ENCODE measurements at regions not wholly inside any gene's neighbourhood (a gene's known extent, or its start where the extent isn't known, plus 50 kb on each side); places are given as distances from the start of the nearest gene placed in this dataset.
"Not testable (repeated sequence)": the region's sequence is repeated elsewhere in the genome, so short reads cannot be mapped to it uniquely, and the experiment has no call there.

DNA sequence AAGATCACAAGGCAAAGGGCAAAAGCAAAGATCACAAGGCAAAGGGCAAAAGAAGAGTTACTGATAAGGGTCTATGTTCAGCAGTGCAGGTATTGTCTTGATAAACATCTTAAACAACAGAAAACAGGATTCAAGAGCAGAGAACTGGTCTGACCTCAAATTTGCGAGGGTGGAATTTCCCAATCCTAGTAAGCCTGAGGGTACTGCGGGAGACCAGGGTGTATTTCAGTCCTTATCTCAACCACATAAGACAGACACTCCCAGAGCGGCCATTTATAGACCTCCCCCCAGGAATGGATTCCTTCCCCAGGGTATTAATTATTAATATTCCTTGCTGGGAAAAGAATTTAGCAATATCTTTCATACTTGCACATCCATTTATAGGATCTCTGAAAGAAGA lies 575.3 kb upstream of the MAN1A1 start:
- DNase-seq: not testable (repeated sequence)

- DNase-seq: no peak
Observed at GRCh38 chr6:119922814-119923213, 573.3 kb upstream of the MAN1A1 start.

- no peak for DNase-seq
Observed at GRCh38 chr6:119921491-119922010, 572.0 kb upstream of the MAN1A1 start.

DNA sequence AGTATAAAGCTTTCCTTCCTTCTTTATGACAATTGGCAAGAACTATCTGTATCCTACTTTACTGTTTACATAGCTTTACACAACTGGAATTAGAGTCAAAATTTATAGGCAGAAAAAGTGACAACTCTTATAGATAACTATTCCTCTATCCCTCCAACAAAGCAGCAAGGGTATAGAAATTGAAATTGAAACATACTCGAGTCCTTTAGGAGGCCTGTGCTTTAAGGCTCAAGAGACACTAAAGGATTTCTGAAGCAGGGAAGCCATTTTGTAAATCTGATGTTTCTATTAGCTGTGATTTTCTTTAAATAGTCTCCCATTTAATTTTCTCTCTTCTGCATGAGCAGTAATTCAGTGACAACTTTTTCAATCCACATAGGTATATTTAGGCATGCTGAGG lies 567.6 kb upstream of the MAN1A1 start:
- no peak for DNase-seq

- no peak for DNase-seq
Observed at GRCh38 chr6:119915971-119916370, 566.4 kb upstream of the MAN1A1 start.

DNA sequence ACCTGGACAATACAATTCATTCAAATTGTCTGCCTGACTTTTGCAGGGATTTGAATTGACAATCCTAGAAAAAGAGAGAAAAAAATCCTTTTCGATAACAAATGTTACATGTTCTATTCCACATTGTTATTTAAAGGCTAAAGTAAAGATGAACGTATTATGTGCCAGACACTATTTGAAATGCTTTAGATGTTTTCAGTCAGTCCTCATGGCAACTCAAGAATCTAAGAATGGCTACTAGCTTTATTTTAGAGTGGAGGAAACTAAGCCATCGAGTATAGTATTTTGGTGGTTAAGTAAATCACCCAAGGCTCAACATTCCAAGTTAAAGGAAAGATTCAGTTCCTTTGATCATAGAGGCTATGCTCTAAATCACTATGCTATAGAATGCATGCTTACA lies 558.6 kb upstream of the MAN1A1 start:
- no peak for DNase-seq

GRCh38 chr6:119902681-119903080 lies 553.1 kb upstream of the MAN1A1 start:
- DNase-seq: no peak

- no peak for DNase-seq
Observed at GRCh38 chr6:119896806-119897205, 547.2 kb upstream of the MAN1A1 start.

- DNase-seq: no peak
Observed at GRCh38 chr6:119895626-119896025, 546.1 kb upstream of the MAN1A1 start.

DNA sequence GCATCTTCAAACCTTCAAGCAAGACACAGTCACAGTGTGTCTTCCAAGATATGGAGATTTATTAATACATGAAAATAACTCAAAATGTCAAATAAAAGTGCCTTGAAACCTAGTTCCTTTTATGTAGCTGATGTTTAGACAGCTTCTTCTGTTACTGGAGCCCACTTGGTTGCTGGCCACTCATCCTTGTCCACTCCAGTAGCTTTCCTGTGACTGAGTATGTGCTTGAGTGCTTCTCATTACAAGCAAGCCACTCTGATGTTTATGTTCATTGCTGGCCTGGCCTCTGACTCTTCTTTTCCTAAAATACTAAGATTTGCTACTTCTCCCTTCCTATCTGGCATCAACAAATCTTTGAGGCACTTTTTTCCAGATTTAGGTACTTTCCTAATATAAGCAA lies 545.2 kb upstream of the MAN1A1 start:
- DNase-seq: no peak

DNA sequence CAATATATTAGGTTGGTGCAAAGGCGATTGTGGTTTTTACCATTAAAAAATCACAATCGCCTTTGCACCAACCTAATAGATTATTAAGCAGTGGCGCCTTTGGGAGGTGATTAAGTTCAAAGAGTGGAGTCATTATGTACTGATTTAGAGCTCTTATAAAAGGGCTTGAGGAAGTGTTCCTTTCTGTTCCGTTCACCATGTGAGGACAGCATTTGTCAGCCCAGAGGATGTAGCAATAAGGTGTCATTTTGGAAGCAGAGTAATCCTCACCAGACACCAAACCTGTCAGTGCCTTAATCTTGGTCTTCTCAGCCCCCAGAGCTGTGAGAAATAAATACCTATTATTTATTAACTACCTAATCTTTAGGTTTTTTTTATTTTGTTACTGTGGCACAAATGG lies 542.1 kb upstream of the MAN1A1 start:
- no peak for DNase-seq

GRCh38 chr6:119891206-119891605 lies 541.6 kb upstream of the MAN1A1 start:
- DNase-seq: no peak

GRCh38 chr6:119890470-119890869 lies 540.9 kb upstream of the MAN1A1 start:
- DNase-seq: no peak

- no peak for DNase-seq
Observed at GRCh38 chr6:119887666-119888065, 538.1 kb upstream of the MAN1A1 start.

- no peak for DNase-seq
Observed at GRCh38 chr6:119881416-119881815, 531.9 kb upstream of the MAN1A1 start.

GRCh38 chr6:119880840-119881239 lies 531.3 kb upstream of the MAN1A1 start:
- DNase-seq: no peak

- DNase-seq: no peak
Observed at GRCh38 chr6:119879731-119880130, 530.2 kb upstream of the MAN1A1 start.

GRCh38 chr6:119874381-119874780 lies 524.8 kb upstream of the MAN1A1 start:
- no peak for DNase-seq

- DNase-seq: no peak
Observed at GRCh38 chr6:119873107-119873506, 523.5 kb upstream of the MAN1A1 start.

GRCh38 chr6:119871520-119871919 lies 522.0 kb upstream of the MAN1A1 start:
- DNase-seq: no peak

GRCh38 chr6:119865466-119866350 lies 516.1 kb upstream of the MAN1A1 start:
- DNase-seq: no peak

DNA sequence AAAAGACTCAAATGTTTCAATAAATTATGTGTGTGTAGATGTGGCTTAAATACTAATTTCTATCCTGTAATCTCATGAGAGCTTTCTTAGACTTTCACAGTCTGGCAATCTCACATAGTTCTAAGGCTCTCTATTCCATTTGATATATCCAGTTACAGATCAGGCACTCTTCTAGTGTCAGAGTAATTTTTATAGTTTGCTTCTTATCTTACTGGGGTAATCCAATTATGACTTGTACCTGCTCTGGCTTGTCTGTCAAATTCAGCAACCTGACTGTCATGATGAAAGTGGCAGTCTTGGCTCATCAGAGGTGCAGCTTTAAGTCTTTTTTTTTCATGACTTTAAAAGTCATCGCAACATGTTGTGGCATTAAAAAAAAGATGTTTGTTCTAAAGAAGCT lies 513.2 kb upstream of the MAN1A1 start:
- DNase-seq: no peak

DNA sequence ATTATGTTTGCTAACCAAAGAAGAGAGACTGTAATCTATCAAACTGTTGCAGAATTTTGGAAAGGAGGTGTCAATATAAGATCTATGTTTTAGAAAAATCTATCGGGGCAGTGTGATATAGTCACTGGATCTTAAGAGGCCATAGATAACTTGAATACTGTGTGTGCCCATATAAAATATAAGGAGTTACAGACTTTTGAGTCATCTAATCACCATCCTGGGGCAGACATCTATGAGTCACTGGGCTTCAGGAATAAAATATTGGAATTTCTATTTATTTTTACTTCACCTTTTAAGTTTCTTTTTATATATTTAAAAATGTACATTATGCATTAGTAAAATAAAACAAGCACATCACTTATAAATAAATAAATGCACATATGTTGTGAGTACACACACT lies 509.3 kb upstream of the MAN1A1 start:
- no peak for DNase-seq

GRCh38 chr6:119856136-119856535 lies 506.6 kb upstream of the MAN1A1 start:
- DNase-seq: peak; percentile 3

- DNase-seq: no peak
Observed at GRCh38 chr6:119848696-119849095, 499.1 kb upstream of the MAN1A1 start.

All from CD4-positive, alpha-beta T cell treated with Interleukin-4 for 4 hours (primary cell).